ENCODE measurements at regions not wholly inside any gene's neighbourhood (a gene's known extent, or its start where the extent isn't known, plus 50 kb on each side); places are given as distances from the start of the nearest gene placed in this dataset.

GRCh38 chr3:22244761-22245521 is 493.9 kb upstream of the ZNF385D start:
- POLR2A ChIA-PET, result no interaction called here
- no peaks in the 10 kb centered on the region for H3K79me2 ChIP-seq (ENCODE audit: insufficient read depth, low read length)
- no peak overlapping the region for H3K27ac ChIP-seq (ENCODE audit: extremely low read length, insufficient read depth, low read length)
- no peaks in the 10 kb centered on the region for H3K36me3 ChIP-seq (replicated peaks in 1 of 2; ENCODE audit: control insufficient read depth in 1 of 2, insufficient read depth in 2 of 2, low read length in 2 of 2)
- no peaks in the 10 kb centered on the region for H4K20me1 ChIP-seq (ENCODE audit: insufficient read depth, low read length)
- H3K4me2 ChIP-seq (ENCODE audit: low read depth, low read length), result no peak overlapping the region
- intact Hi-C loops (cut with micrococcal nuclease; ENCODE audit: unreplicated experiment), result no loop called here
- H3K27me3 ChIP-seq (ENCODE audit: control insufficient read depth in 1 of 2, insufficient read depth in 2 of 2, low read length in 2 of 2), result no peaks in the 10 kb centered on the region
- FAIRE-seq (no peak), DNase-seq (ENCODE audit: low spot score) (no peak), ATAC-seq (no peak)
- no peaks in the 10 kb centered on the region for H3K9me3 ChIP-seq (ENCODE audit: low read length)
- CTCF ChIA-PET (ENCODE audit: low intra/inter-chr PET ratio, low total read pairs), result no interaction called here
- no peaks in the 10 kb centered on the region for H3K4me1 ChIP-seq (ENCODE audit: insufficient read depth, low read length)
- WGBS (ENCODE audit: low lambda C conversion rate), result 10% methylated on average over 3 of the region's 3 CpGs
- H3K9ac ChIP-seq (ENCODE audit: insufficient read depth, low read depth, low read length), result no peak overlapping the region
- in situ Hi-C loops (cut with HindIII; ENCODE audit: extremely low pct_ligation_motif_present, low pct_unique_long_range_greater_than_20kb), result no loop called here
- no peak overlapping the region for H2AFZ ChIP-seq (ENCODE audit: low read length)
- no TSS peak for BruUV-seq (replicated peaks)
- no peak overlapping the region for H3K4me3 ChIP-seq (replicated peaks in 1 of 3; ENCODE audit: insufficient read depth in 1 of 3, low read depth in 2 of 3, low read length in 3 of 3)
- TF ChIP-seq ZMYM4 (CRISPR knock-in tag; IDR thresholded peaks at IDR 0.05), result no peak
- no peak for TF ChIP-seq PRDM4 (CRISPR knock-in tag; IDR thresholded peaks at IDR 0.05; ENCODE audit: borderline replicate concordance)
- TF ChIP-seq CCDC6 (CRISPR knock-in tag; IDR thresholded peaks at IDR 0.05), result no peak
- TF ChIP-seq, protein P1, sequence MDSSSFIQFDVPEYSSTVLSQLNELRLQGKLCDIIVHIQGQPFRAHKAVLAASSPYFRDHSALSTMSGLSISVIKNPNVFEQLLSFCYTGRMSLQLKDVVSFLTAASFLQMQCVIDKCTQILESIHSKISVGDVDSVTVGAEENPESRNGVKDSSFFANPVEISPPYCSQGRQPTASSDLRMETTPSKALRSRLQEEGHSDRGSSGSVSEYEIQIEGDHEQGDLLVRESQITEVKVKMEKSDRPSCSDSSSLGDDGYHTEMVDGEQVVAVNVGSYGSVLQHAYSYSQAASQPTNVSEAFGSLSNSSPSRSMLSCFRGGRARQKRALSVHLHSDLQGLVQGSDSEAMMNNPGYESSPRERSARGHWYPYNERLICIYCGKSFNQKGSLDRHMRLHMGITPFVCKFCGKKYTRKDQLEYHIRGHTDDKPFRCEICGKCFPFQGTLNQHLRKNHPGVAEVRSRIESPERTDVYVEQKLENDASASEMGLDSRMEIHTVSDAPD (CRISPR knock-in tag; IDR thresholded peaks at IDR 0.05), result no peak
- no peak for TF ChIP-seq ZNF282 (IDR thresholded peaks at IDR 0.05; ENCODE audit: partially characterized antibody)
- TF ChIP-seq HINFP (CRISPR knock-in tag; IDR thresholded peaks at IDR 0.05; ENCODE audit: low read depth), result no peak
- no peak for TF ChIP-seq ZNF678 (CRISPR knock-in tag; IDR thresholded peaks at IDR 0.05)
- TF ChIP-seq RCOR2 (CRISPR knock-in tag; IDR thresholded peaks at IDR 0.05), result no peak
- TF ChIP-seq SNRNP70 (IDR thresholded peaks at IDR 0.05; ENCODE audit: low read depth, low read length), result no peak
- TF ChIP-seq MYC (CRISPR knock-in tag; IDR thresholded peaks at IDR 0.05; ENCODE audit: borderline replicate concordance), result no peak
- no peak for TF ChIP-seq POLR2AphosphoS5 (IDR thresholded peaks at IDR 0.05; ENCODE audit: low read depth, low read length)
- no peak for TF ChIP-seq KDM1A (CRISPR knock-in tag; IDR thresholded peaks at IDR 0.05)
- no peak for TF ChIP-seq CBFB (CRISPR knock-in tag; IDR thresholded peaks at IDR 0.05)
- no peak for TF ChIP-seq RELA (CRISPR knock-in tag; IDR thresholded peaks at IDR 0.05)
- TF ChIP-seq TBP (CRISPR knock-in tag; IDR thresholded peaks at IDR 0.05), result no peak
- no peak for TF ChIP-seq AKNA (CRISPR knock-in tag; IDR thresholded peaks at IDR 0.05; ENCODE audit: borderline replicate concordance)

Measured in HepG2 (cell line).